ENCODE measurements at regions not wholly inside any gene's neighbourhood (a gene's known extent, or its start where the extent isn't known, plus 50 kb on each side); places are given as distances from the start of the nearest gene placed in this dataset.

DNA sequence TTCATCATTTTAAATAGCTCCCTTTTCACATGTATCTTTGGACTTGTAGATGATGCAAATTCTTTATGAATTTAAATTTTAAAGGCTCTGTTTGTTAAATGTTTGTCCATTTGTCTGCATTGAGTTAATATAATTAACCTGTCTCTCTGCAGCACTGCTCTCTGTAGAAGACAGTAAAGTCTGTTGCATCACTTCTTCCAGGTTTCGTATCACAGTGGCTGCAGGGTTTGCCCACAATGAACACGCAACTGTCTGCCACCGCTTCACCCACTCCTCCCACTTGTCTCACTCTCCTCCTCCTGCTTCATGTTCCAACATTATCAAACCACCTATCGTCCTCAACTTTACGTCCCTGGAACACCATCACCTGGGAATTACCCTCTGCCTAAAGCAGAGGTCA, 231.3 kb upstream of the SLC30A5 start:
- no peak for TF ChIP-seq TAF1 (IDR thresholded peaks at IDR 0.05; ENCODE audit: borderline replicate concordance, insufficient read depth, low read length)
- TF ChIP-seq, protein P1, sequence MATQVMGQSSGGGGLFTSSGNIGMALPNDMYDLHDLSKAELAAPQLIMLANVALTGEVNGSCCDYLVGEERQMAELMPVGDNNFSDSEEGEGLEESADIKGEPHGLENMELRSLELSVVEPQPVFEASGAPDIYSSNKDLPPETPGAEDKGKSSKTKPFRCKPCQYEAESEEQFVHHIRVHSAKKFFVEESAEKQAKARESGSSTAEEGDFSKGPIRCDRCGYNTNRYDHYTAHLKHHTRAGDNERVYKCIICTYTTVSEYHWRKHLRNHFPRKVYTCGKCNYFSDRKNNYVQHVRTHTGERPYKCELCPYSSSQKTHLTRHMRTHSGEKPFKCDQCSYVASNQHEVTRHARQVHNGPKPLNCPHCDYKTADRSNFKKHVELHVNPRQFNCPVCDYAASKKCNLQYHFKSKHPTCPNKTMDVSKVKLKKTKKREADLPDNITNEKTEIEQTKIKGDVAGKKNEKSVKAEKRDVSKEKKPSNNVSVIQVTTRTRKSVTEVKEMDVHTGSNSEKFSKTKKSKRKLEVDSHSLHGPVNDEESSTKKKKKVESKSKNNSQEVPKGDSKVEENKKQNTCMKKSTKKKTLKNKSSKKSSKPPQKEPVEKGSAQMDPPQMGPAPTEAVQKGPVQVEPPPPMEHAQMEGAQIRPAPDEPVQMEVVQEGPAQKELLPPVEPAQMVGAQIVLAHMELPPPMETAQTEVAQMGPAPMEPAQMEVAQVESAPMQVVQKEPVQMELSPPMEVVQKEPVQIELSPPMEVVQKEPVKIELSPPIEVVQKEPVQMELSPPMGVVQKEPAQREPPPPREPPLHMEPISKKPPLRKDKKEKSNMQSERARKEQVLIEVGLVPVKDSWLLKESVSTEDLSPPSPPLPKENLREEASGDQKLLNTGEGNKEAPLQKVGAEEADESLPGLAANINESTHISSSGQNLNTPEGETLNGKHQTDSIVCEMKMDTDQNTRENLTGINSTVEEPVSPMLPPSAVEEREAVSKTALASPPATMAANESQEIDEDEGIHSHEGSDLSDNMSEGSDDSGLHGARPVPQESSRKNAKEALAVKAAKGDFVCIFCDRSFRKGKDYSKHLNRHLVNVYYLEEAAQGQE (IDR thresholded peaks at IDR 0.05; ENCODE audit: insufficient read depth in 1 of 2, low read depth in 2 of 2, low read length in 2 of 2): no peak

All from PFSK-1 (cell line).